ENCODE measurements at regions not wholly inside any gene's neighbourhood (a gene's known extent, or its start where the extent isn't known, plus 50 kb on each side); places are given as distances from the start of the nearest gene placed in this dataset.
A peak's percentile ranks its signal among the peaks of the same experiment; 100 is the strongest.
"Not testable (repeated sequence)": the region's sequence is repeated elsewhere in the genome, so short reads cannot be mapped to it uniquely, and the experiment has no call there.

GRCh38 chr16:29250469-29250868 is 156.0 kb downstream of the NPIPB11 start:
- peaks cover 27 to 46% of the 10 kb centered on the region in 2 donors for H3K4me1 Mint-ChIP-seq
- intact Hi-C loops (cut with micrococcal nuclease); H3K27ac Mint-ChIP-seq; H3K9me3 Mint-ChIP-seq; ATAC-seq; H3K27me3 ChIP-seq (ENCODE audit: control insufficient read depth, insufficient read depth, low read length); H3K36me3 Mint-ChIP-seq; H3K27me3 Mint-ChIP-seq (ENCODE audit: low read depth in 2 of 2); H3K4me3 ChIP-seq (ENCODE audit: low read length); DNase-seq; H3K36me3 ChIP-seq (ENCODE audit: control insufficient read depth, insufficient read depth, low read length); H3K4me3 Mint-ChIP-seq; H3K9me3 ChIP-seq (ENCODE audit: control insufficient read depth, insufficient read depth, low read length); H3K27ac ChIP-seq (ENCODE audit: low read length): not testable (repeated sequence)
- peaks cover 26% of the 10 kb centered on the region for H3K4me1 ChIP-seq (ENCODE audit: control insufficient read depth, insufficient read depth, low read length)
- WGBS (ENCODE audit: insufficient coverage): 78% methylated on average over 3 of the region's 3 CpGs

DNA sequence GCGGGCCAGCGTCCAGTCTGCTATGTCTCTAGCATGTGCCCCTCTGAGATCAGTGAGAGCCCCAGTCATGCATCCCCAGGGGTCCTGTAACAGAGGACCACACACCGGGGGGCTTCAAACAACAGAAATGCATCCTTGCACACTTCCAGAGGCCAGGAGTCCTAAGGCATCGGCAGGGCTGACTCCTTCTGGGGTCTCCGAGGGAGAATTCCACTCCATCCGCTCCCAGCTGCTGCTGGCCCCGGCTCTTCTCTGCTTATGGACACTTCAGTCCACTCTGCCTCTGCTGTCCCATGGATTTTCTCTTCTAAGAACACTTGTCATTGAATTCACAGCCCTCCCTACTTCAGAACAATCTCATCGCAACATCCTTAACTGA is 157.6 kb downstream of the NPIPB11 start:
- intact Hi-C loops (cut with micrococcal nuclease); H3K9me3 Mint-ChIP-seq; H3K36me3 ChIP-seq (ENCODE audit: control insufficient read depth, insufficient read depth, low read length); H3K4me3 ChIP-seq (ENCODE audit: low read length); DNase-seq; H3K27me3 Mint-ChIP-seq (ENCODE audit: low read depth in 2 of 2); H3K9me3 ChIP-seq (ENCODE audit: control insufficient read depth, insufficient read depth, low read length); H3K36me3 Mint-ChIP-seq; H3K27me3 ChIP-seq (ENCODE audit: control insufficient read depth, insufficient read depth, low read length); ATAC-seq: not testable (repeated sequence)
- peak overlapping the region; percentile 100 for H3K27ac Mint-ChIP-seq
- H3K4me1 Mint-ChIP-seq: peaks cover 27 to 41% of the 10 kb centered on the region in 2 donors
- Histone ChIP-seq H3K27ac (ENCODE audit: low read length) (peak overlapping the region; percentile 89), H3K4me1 (ENCODE audit: control insufficient read depth, insufficient read depth, low read length) (peaks cover 26% of the 10 kb centered on the region)
- peak overlapping the region; percentile 7 for H3K4me3 Mint-ChIP-seq
- WGBS (ENCODE audit: insufficient coverage): 95% methylated on average over 8 of the region's 8 CpGs

GRCh38 chr16:29248306-29248939 is 158.1 kb downstream of the NPIPB11 start:
- H3K4me3 ChIP-seq (ENCODE audit: low read length); intact Hi-C loops (cut with micrococcal nuclease); H3K27me3 ChIP-seq (ENCODE audit: control insufficient read depth, insufficient read depth, low read length); H3K9me3 Mint-ChIP-seq; H3K36me3 ChIP-seq (ENCODE audit: control insufficient read depth, insufficient read depth, low read length); H3K27me3 Mint-ChIP-seq (ENCODE audit: low read depth in 2 of 2); H3K36me3 Mint-ChIP-seq; H3K9me3 ChIP-seq (ENCODE audit: control insufficient read depth, insufficient read depth, low read length): not testable (repeated sequence)
- DNase-seq (peak; percentile 35 to 60), ATAC-seq (peak; percentile 87 to 93 (median 87))
- peaks cover 26% of the 10 kb centered on the region for H3K4me1 ChIP-seq (ENCODE audit: control insufficient read depth, insufficient read depth, low read length)
- WGBS (ENCODE audit: insufficient coverage): 35% methylated on average over 18 of the region's 18 CpGs
- peak overlapping the region; percentile 80 for H3K4me3 Mint-ChIP-seq
- H3K4me1 Mint-ChIP-seq: peaks cover 27 to 39% of the 10 kb centered on the region in 2 donors
- H3K27ac Mint-ChIP-seq: peak overlapping the region; percentile 100
- peak overlapping the region; percentile 89 for H3K27ac ChIP-seq (ENCODE audit: low read length)

DNA sequence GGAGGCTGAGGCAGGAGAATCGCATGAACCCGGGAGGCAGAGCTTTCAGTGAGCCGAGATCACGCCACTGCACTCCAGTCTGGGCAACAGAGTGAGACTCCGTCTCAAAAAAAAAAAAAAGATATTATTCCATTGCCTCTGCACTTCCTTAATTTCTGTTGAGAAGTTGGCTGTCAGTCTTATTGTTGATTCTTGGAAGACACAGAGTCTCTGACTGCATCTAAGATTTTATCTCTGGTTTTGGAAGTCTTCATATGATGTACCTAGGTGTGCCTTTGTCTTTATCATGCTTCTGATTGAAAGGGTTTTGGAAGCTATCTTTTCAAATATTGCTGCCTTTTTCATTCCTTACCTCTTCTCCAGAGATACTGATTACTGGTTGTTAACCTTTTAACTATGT is 160.4 kb downstream of the NPIPB11 start:
- H3K4me3 Mint-ChIP-seq; H3K27me3 Mint-ChIP-seq (ENCODE audit: low read depth in 2 of 2); H3K36me3 ChIP-seq (ENCODE audit: control insufficient read depth, insufficient read depth, low read length); H3K27ac ChIP-seq (ENCODE audit: low read length); H3K9me3 ChIP-seq (ENCODE audit: control insufficient read depth, insufficient read depth, low read length); DNase-seq; intact Hi-C loops (cut with micrococcal nuclease); ATAC-seq; H3K9me3 Mint-ChIP-seq; H3K36me3 Mint-ChIP-seq; H3K27me3 ChIP-seq (ENCODE audit: control insufficient read depth, insufficient read depth, low read length); H3K4me3 ChIP-seq (ENCODE audit: low read length): not testable (repeated sequence)
- peaks cover 26% of the 10 kb centered on the region for H3K4me1 ChIP-seq (ENCODE audit: control insufficient read depth, insufficient read depth, low read length)
- peak overlapping the region in 1 of 2 donors; percentile 100 for H3K27ac Mint-ChIP-seq
- peaks cover 27 to 33% of the 10 kb centered on the region in 2 donors for H3K4me1 Mint-ChIP-seq
- 67% methylated on average over 3 of the region's 5 CpGs for WGBS (ENCODE audit: insufficient coverage)

DNA sequence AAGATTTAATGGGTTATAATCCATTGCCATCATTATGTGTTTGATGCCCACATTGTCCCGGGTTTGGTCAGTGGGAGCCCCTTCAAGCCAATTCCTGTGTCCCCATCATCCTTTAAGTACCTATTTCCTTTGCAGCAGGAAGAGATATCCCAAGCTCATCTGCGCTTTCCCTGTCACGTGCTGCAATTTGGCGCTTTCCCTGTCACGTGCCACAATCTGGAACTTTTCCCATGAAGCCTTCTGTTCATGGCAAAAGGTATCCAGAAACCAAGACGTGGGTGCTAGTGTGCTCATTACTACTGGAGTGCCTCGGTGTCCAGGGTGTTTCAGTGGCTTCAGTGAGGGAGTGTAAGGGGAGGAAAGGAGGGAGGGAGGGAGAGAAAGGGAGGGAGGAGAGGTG is 168.5 kb downstream of the NPIPB11 start:
- no peaks in the 10 kb centered on the region for H3K4me1 Mint-ChIP-seq
- no peaks in the 10 kb centered on the region for H3K4me1 ChIP-seq (ENCODE audit: control insufficient read depth, insufficient read depth, low read length)
- no peak overlapping the region for H3K27ac Mint-ChIP-seq
- no peaks in the 10 kb centered on the region for H3K27me3 ChIP-seq (ENCODE audit: control insufficient read depth, insufficient read depth, low read length)
- no peak overlapping the region for H3K4me3 ChIP-seq (ENCODE audit: low read length)
- no peaks in the 10 kb centered on the region for H3K36me3 ChIP-seq (ENCODE audit: control insufficient read depth, insufficient read depth, low read length)
- H3K36me3 Mint-ChIP-seq: no peaks in the 10 kb centered on the region
- no peaks in the 10 kb centered on the region for H3K9me3 ChIP-seq (ENCODE audit: control insufficient read depth, insufficient read depth, low read length)
- no peak overlapping the region for H3K4me3 Mint-ChIP-seq
- DNase-seq (no peak), ATAC-seq (no peak)
- H3K27ac ChIP-seq (ENCODE audit: low read length): no peak overlapping the region
- TF ChIP-seq CTCF (IDR thresholded peaks at IDR 0.05): no peak
- H3K27me3 Mint-ChIP-seq (ENCODE audit: low read depth in 2 of 2): no peaks in the 10 kb centered on the region
- 91% methylated on average over 7 of the region's 7 CpGs for WGBS (ENCODE audit: insufficient coverage)
- intact Hi-C loops (cut with micrococcal nuclease): no loop called here
- no peaks in the 10 kb centered on the region for H3K9me3 Mint-ChIP-seq

DNA sequence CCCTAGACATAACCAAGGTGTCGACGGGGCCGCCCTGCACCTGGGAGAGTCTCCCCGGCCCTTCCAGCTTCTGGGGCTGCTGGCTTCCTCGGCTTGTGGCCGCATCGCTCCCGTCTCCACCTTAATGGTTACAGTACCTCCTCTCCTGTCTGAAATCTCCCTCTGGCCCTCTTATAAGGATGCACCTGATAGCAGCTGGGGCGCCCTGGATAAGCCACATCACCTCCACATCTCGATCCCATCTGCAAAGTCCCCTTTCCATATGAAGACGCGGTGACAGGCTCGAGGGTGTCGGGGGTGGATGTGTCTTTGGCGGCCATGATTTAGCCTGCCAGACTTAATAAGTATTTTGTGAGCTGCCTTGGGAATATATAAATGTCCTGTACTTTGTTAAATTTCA is 169.0 kb downstream of the NPIPB11 start:
- H3K4me1 Mint-ChIP-seq; H3K36me3 Mint-ChIP-seq; ATAC-seq; DNase-seq; H3K4me1 ChIP-seq (ENCODE audit: control insufficient read depth, insufficient read depth, low read length); H3K9me3 ChIP-seq (ENCODE audit: control insufficient read depth, insufficient read depth, low read length); H3K4me3 Mint-ChIP-seq; H3K27ac ChIP-seq (ENCODE audit: low read length); H3K4me3 ChIP-seq (ENCODE audit: low read length); H3K27ac Mint-ChIP-seq; H3K27me3 ChIP-seq (ENCODE audit: control insufficient read depth, insufficient read depth, low read length); H3K9me3 Mint-ChIP-seq; H3K27me3 Mint-ChIP-seq (ENCODE audit: low read depth in 2 of 2); intact Hi-C loops (cut with micrococcal nuclease); H3K36me3 ChIP-seq (ENCODE audit: control insufficient read depth, insufficient read depth, low read length): not testable (repeated sequence)
- over 99% methylated on average over 13 of the region's 15 CpGs for WGBS (ENCODE audit: insufficient coverage)

DNA sequence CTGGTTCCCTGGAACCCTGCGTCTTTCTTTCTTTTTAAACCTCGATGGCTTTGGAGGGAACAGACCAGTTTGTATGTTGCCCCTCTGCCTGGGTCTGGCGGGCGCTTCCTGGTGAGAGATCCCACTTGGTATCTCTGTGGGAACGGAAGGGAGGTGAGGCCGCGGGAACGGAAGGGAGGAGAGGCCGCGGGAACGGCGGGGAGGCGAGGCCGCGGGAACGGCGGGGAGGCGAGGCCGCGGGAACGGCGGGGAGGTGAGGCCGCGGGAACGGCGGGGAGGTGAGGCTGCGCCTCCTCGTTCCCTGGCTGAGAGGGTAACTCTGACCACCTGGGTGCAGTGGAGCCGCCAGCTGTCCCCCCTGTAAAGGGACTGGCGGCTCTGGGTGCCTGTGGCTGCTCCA is 169.5 kb downstream of the NPIPB11 start:
- DNase-seq; H3K27me3 Mint-ChIP-seq (ENCODE audit: low read depth in 2 of 2); intact Hi-C loops (cut with micrococcal nuclease); H3K36me3 Mint-ChIP-seq; H3K9me3 ChIP-seq (ENCODE audit: control insufficient read depth, insufficient read depth, low read length); H3K4me3 ChIP-seq (ENCODE audit: low read length); ATAC-seq; H3K27me3 ChIP-seq (ENCODE audit: control insufficient read depth, insufficient read depth, low read length); H3K4me3 Mint-ChIP-seq; H3K36me3 ChIP-seq (ENCODE audit: control insufficient read depth, insufficient read depth, low read length); H3K27ac ChIP-seq (ENCODE audit: low read length); H3K9me3 Mint-ChIP-seq; H3K4me1 Mint-ChIP-seq; H3K4me1 ChIP-seq (ENCODE audit: control insufficient read depth, insufficient read depth, low read length); H3K27ac Mint-ChIP-seq: not testable (repeated sequence)
- 96% methylated on average over 30 of the region's 30 CpGs for WGBS (ENCODE audit: insufficient coverage)
